HuH-7.5 (cell line): ENCODE measurements at regions not wholly inside any gene's neighbourhood (a gene's known extent, or its start where the extent isn't known, plus 50 kb on each side); places are given as distances from the start of the nearest gene placed in this dataset.
"Not testable (repeated sequence)": the region's sequence is repeated elsewhere in the genome, so short reads cannot be mapped to it uniquely, and the experiment has no call there.

ENCODE experiments used
- DNase-seq: peaks from one replicate; pipeline ENCODE4 v3.0.0; 2011; ENCODE audit warnings: low spot score

DNA sequence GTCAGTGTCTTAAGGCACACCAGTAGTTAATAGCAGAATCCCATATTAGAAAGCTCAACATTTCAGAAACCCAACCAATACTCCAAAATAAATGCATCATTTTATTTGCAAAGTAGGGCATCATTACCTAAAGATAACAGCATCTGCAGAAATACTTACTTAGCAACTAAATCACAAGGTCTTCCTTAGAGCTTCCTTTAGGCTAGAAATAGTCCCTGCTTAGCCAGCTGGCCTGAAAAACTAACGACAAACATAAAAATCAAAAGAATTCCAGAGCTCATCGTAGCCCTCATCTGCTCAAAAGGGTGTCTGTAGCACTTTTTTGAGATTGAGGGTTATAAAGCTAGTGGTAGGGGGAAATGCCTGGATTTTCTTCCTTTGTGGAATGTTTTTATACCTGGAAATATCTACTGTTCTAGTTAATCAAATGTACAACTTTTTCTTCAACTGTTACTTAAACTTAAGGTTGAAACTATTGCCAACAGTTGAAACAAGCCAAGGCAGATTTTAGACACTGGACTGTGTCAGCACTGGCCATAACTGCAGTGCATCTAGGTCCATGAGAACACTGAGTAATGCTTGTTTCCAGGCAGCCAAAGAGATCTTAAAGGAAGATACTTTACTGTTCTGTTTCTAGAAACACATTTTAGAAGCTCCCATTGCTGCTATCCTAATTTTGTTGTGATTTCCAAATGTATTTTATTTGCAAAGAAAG is 129.4 kb upstream of the RASA1 start:
- no peak for DNase-seq

DNA sequence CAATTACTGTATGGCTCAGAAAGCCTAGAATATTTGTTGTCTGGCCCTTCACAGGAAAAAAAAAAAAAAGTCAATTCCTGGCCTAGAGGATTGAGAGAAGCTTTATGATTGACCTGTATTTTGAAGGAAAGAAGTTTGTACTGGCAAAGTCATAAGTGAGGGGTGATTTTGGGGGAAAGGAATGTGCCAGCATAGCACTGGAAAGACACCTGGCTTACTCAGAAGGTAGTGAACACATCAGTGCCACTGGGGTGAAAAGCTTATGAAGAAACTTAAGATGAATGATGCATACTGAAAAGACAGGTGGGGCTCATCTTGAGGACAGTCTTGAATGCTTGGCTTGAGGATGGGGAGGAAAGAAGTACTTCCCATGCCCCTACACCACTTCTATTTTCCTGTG is 127.9 kb upstream of the RASA1 start:
- DNase-seq: no peak

DNA sequence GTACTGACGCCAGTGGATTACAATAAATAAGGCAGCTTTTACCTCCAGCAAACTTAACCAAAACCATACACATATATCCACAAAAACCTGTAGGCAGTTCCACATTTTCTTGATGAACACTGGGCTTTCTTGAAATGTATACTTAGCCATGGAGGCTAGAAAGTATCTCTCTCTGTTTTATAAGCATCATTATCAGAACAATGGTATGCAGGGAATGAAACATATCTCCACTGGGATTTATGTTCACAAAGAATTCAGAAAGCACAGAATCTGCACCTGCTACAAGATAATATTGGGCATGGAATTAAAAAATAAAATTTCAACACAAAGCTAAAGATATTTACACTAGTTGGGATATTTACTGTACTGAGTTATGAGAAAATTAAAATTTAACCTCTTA is 126.1 kb upstream of the RASA1 start:
- no peak for DNase-seq

DNA sequence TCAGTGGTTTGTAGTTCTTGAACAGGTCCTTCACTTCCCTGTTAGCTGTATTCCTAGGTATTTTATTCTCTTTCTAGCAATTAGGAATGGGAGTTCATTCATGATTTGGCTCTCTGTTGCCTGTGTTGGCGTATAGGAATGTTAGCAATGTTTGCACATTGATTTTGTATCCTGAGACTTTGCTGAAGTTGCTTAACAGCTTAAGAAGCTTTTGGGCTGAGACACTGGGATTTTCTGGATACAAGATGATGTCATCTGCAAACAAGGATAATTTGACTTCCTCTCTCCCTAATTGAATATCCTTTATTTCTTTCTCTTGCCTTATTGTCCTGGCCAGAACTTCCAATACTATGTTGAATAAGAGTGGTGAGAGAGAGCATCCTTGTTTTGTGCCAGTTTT is 121.8 kb upstream of the RASA1 start:
- DNase-seq: not testable (repeated sequence)

DNA sequence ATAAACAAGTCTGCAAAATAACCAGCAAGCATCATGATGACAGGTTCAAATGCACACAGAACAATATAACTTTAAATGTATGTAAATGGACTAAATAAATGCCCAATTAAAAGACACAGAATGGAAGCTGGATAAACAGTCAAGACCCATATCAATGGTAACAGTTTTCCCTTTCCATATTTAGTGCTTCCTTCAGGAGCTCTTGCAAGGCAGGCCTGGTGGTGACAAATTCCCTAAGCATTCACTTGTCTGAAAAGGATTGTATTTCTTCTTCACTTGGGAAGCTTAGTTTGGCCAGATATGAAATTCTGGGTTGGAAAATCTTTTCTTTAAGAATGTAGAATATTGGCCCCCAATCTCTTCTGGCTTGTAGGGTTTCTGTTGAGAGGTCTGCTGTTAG is 120.2 kb upstream of the RASA1 start:
- no peak for DNase-seq

DNA sequence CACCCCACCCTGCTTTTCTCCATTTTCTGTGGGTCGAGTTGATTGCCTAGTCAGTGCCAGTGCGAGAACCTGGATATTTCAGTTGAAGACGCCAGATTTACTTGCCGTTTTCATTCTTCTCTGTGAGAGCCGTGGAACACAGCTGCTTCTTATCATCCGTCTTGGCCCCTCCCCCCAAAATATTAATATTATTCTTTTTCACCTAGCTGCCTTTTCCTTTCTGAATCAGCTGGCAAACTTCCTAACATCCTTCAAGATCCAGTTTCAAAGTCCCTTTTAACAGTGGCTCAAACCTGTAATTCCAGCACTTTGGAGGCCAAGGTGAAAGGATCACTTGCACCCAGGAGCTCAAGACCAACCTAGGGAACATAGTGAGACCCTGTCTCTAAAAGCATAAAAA is 117.1 kb upstream of the RASA1 start:
- DNase-seq: no peak

DNA sequence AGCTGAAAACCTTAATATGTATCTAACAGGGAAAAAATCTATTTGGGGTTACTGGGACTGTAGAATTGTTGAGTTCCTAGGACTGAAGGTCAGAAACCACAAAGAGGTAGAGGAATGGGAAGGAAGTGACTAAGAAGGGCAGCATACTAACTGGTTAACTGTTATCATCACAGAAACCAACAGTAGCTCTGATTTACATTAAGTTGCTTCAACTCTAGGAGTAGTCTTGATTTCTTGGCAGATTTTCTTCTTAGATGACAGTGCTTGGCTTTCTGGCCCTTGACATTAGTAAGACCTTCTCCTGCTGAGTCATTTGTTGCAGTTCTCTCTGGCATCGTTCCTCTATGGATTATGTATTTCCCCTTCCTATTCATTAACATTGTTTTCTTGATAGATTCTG is 116.1 kb upstream of the RASA1 start:
- no peak for DNase-seq

DNA sequence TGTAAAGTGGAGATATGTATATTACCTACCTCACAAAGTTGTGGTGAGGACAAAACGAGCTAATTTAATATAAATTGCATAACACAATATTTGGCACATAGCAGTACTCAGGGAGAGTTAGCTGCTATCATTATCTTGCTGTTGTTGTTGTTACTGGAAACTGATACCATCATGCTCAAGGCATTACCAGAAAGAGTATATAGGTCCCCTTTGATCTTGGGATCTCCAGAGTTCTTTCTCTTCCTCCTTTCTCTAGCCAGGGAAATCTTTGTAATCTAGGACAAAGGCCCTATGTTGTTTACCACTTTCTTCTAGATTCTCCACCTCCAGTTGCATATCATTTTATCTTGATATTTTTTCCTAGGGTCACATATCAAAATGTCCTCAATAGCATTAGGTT is 114.8 kb upstream of the RASA1 start:
- DNase-seq: no peak

DNA sequence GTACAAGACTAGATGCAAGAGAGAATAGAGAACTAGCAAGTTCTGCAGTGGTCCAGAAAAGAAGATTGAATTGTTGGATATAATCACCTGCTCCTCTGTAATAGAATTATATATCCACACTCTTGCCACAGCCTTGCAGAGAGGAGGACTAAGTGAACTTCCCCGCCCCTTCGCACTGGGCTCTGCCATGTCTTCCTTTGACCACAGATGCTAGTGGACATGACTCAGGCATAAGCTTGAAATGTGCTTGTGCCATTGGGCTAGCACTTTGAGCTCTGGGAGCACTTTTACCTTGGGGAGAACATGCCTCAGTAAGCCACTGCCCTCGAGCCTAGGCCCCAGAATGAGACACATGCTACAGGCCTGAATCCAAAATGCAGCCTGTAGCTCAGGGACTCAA is 113.5 kb upstream of the RASA1 start:
- no peak for DNase-seq

DNA sequence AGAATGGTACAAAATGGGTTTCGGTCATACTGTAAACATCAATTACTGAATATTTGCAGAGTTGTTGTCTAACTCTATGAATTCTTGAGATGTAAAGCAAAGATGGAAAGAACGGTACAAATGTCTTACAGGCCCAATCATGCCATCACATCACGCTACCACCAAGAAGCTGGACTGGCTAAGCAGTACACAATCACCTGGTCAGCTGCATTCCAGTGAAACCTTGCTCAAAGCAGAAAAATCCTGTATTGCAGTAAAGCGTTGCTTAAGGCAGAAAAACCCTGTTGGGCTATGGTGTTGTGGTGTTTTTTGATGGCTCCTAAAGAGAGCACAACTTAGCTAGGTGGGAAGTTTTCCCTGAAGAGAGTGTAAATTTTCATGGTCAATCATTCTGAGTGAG is 112.6 kb upstream of the RASA1 start:
- no peak for DNase-seq

DNA sequence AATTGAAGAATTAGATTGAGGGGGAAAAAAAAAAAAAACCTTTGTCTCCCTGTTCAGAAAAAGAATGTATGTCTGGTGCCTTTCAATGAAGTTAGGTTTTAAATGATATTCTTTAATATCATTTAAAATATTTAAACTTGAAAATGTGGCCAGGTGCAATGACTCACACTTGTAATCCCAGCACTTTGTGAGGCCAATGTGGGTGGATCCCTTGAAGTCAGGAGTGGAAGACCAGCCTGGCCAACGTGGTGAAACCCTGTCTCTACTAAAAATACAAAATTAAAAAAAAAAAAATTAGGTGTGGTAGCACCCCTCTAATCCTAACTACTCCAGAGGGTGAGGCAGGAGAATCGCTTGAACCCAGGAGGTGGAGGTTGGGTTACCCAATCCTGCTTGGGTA is 111.1 kb upstream of the RASA1 start:
- DNase-seq: no peak

DNA sequence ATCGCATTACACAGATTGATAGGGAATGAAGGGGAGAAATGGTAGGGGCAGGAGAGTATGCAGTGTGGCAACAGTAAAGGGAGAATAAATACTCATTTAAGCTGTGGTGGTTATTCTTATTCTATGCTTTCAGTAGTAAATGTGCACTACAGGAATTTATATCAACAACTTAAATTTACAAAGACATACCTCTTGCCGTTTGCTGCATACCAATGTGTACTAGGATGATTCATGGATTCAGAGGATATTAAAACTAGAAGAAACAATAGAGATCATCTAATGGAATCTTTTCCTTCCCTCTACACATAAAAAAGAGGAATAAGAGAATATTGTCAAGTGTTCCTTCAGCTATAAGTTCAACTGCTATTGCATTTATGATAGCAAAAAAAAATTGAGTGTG is 103.3 kb upstream of the RASA1 start:
- DNase-seq: no peak

DNA sequence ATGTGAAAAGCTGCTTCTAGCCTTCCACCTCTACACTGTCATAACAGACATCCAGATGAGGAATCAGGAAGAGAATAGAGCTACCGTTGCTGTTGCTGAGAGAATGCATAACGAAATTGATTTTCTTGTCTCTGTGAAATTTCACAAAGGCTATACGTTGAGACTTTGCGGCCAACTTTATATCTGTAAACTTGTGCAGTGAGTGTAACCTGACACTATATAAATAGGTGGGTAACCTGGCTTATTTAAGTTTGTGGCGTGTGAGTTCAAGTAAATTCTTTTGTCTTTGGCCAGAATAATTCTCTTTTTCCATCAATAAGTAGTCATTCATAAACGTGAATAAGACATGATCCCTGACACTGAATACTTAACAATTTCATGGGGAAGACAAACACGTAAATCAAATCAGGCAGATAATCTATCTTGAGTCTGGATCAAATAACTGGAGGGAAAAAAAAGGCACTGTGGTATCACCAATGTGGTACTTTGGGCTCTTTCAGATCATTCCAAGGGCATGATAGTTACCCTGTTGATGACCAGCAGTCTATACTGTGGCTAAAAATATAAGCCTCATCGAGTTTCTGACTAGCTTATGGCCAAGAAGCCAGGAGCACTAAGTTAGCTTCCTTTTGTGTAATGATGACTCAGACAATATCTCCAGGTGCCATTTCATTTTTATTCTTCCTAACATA is 98.2 kb upstream of the RASA1 start:
- DNase-seq: no peak

DNA sequence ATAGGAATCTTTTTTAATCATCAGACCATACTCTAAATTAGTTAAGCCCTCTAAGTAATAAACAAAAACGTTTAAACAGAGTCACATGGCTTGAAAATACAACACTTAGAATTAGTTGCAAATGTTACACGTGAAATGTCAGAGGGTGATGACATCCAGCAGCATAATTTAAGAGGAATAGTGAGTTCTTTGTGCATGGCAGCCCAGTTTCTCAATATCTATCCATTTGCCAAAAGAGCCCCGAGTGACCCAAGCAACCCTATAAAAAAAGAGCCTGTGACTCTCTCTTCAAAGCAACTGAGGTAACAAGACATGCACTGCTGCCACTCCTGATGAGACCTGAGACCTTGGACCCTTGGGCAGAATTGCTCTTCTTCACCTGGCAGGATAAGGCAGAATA is 96.9 kb upstream of the RASA1 start:
- DNase-seq: no peak

DNA sequence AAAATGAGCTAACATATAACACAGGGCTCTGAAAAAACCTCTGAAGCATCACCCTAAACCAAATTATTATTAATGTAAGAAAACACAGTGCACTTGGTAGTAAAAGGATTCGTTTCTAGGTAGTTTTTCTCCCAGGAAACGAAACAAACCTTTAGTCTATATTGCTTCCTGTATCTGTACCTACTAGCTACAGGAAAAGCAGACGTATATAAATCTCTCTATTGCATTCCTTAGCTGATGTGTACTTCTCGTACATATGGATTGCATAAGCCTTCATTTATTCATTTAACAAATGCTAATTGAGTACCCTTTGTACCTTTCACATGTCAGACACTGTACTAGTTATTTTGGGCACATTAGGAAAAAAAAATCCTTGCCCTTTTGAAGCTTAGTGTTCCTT is 85.0 kb upstream of the RASA1 start:
- no peak for DNase-seq

DNA sequence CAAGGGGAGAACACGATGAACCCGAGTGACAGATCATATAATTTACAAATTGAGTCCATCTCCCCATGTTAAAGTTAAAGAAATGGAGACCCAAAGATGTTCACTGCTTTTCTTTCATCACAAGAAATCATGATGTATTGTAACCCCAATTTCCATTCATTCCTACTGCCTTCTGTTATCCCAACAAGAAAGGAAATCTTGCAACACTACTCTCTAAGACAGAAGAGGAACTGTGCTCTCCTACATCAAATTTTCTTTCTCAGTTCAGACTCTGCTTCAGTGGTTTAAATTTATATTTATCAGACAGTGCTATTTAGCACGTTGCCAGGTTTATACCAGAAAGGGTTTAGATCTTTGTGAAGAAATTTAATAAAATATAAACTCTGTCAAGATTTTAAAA is 83.8 kb upstream of the RASA1 start:
- no peak for DNase-seq

DNA sequence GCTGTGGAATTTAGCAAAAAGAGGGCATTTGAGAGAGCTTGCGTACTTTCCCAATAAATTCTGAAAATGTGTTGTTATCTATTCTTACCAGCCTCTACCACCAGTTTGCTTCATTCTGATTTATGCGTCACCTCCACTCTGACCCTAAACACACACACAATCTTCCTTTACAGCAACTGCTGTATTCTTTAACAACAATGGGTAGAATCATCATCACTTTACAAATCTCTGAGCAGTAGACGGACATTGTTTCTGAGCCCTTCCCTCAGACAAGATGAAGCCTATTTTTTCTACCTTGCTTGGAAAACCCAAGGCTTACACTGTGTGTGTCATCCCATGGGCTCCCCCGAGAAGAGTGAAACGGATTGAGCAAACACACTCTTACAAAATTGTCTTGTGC is 83.1 kb upstream of the RASA1 start:
- no peak for DNase-seq

DNA sequence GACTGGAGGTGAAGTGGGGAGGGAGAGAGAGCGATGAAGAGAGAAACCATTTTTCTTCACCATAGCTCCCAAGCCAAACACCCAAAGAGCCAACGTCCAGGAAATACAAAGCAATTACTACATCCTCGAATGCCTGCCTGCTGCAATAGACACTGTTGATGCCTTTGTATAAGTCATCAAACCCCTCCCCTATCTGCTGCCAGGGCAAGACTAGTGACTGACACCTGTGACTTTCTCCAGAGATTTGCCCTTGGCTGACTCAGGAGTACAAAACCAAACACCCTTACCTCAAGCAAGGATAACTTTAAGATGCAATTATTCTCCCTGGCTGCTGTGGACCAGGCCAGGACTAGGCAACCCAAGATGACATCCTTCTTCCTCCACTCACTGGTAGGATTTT is 81.8 kb upstream of the RASA1 start:
- no peak for DNase-seq

DNA sequence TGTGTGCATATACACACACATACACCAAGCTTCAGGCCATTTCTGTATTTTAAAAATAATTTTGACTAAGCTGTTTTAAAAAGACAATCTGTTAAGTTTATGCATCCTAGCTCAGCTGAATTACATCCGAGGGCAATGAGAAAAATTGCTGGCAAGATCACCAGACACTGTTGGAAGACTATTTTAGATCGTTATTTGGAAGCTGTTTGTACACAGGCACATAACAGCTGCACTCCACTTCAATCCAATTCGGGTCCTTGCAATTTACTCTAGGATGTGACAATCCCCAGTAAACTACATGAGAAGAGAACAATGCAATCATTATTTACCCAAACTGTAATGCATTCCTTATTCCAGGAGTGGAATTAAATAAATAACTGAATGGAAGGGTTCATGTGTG is 79.3 kb upstream of the RASA1 start:
- no peak for DNase-seq

DNA sequence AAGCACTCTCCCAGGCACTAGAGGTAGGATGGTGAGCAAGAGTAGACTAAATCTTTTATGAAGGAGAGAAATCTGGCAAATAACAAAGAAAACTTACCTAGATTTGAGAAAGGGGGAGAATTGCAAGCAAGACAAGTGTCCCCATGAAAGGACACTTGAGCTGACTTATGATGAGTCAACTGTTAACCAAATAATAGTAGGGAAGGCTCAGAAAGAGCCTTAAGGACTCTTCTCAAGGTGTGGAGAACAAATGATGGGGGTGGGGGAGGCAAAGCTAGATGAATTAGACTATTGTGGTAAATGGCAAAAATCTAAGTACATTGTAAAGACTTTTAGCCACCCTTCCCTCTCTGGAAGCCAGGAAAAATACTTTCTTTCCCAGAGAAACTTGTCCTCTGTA is 77.6 kb upstream of the RASA1 start:
- DNase-seq: no peak

DNA sequence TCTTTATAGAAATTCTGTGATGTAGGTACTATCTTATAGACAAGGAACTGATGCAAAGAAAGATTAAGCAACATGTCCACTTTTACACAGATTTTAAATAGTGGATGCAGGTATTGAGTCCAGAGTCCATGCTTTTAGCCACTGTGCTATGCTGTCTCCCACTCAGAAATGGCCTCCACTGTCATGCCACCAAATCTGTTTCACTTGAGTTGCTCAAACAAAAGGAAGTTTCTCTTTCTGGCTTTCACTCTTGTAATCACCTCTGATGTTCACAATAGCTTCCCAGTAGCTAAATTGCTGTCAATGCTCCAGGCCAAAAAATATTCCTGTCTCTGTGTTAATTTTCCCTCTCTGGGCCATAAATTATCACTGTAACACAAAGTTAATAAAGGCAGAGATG is 77.0 kb upstream of the RASA1 start:
- DNase-seq: no peak

DNA sequence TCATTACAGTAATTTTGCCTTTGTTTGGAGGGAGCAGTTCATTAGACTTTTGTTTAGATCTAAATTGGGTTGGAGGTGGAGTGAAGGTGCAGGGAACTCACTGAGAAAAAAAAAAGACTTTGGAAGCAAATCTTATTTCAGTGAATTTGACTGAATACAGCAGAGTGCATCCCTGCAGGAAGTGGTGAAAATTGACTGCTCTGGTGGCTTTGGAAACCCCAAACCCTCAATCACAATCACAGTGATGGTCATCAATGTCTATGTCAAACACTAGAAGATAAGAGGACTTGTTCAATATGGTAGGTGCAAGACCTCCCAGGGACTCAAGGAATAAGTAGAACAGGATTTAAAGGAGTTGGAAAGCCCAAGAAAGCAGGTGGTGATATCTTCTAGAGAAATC is 76.0 kb upstream of the RASA1 start:
- no peak for DNase-seq

DNA sequence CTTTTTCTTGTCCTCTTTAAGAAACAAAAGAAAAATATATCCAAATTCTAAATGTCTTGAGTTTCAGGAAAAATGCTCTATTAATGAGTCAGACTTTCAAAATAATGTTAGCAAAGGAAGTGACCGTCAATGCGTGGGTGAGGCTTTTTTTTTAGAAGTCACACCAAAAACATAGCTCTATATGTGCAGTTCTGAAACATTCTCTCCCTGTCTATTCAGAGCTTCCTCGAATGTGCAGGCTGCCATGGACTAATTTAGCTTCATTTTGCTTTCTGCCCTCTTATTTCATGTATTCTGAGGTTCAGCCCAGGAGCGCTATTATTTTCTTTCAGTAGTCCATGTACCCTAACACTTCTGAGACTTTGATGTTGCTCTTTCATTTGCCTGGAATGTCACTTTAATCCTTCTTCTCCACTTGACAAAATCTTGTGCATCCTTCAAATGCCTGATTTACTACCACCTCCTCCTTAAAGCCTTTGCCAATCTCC is 72.5 kb upstream of the RASA1 start:
- no peak for DNase-seq

DNA sequence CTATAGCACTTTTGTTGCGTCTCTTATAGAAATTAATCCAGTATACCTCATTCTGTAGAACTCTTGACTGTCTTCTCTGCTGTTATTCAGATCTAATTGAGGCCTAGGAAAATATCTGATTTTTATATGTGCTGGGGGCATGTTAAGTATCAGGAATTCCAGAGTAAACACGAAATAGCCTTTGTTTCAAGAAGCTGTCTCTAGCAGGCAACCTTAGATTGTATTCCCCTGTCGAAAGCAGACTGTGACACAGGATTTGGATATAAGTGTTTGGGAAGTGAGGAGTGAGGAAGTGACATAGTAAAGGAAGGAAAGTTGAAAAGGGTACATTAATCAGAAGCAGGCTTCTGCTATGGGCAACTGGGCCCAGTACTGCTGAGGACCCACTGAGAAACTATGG is 72.1 kb upstream of the RASA1 start:
- DNase-seq: no peak
